ENCODE measurements at regions not wholly inside any gene's neighbourhood (a gene's known extent, or its start where the extent isn't known, plus 50 kb on each side); places are given as distances from the start of the nearest gene placed in this dataset.

- no peak overlapping the region for H3K27ac ChIP-seq
- TF ChIP-seq CTCF (conservative IDR thresholded peaks at IDR 0.05) = no peak
Observed at GRCh38 chr21:43281661-43282357, 113.0 kb downstream of the CRYAA start.

GRCh38 chr21:43280949-43281633 is 112.3 kb downstream of the CRYAA start:
- no peak for TF ChIP-seq CTCF (conservative IDR thresholded peaks at IDR 0.05)
- H3K27ac ChIP-seq = no peak overlapping the region

GRCh38 chr21:43279578-43279894 is 110.7 kb downstream of the CRYAA start:
- no peak overlapping the region for H3K27ac ChIP-seq
- no peak for TF ChIP-seq CTCF (conservative IDR thresholded peaks at IDR 0.05)

GRCh38 chr21:43278766-43279577 is 110.2 kb downstream of the CRYAA start:
- no peak overlapping the region for H3K27ac ChIP-seq
- no peak for TF ChIP-seq CTCF (conservative IDR thresholded peaks at IDR 0.05)

- H3K27ac ChIP-seq = no peak overlapping the region
- no peak for TF ChIP-seq CTCF (conservative IDR thresholded peaks at IDR 0.05)
Observed at GRCh38 chr21:43278359-43278758, 109.6 kb downstream of the CRYAA start.

GRCh38 chr21:43277481-43278351 is 108.9 kb downstream of the CRYAA start:
- no peak for TF ChIP-seq CTCF (conservative IDR thresholded peaks at IDR 0.05)

More at GRCh38 chr21:43277481-43278351, 108.9 kb downstream of the CRYAA start:
- H3K27ac ChIP-seq = no peak overlapping the region

Measured in VCaP (cell line).